ENCODE measurements at regions not wholly inside any gene's neighbourhood (a gene's known extent, or its start where the extent isn't known, plus 50 kb on each side); places are given as distances from the start of the nearest gene placed in this dataset.

GRCh38 chr13:104246955-104247354 lies 1180.7 kb upstream of the SLC10A2 start:
- H3K27ac ChIP-seq (ENCODE audit: low read length) = no peak overlapping the region
- H3K4me3 ChIP-seq (ENCODE audit: low read length in 2 of 2) = no peak overlapping the region
- no peaks in the 10 kb centered on the region for H3K27me3 ChIP-seq (ENCODE audit: control insufficient read depth in 1 of 2, insufficient read depth in 2 of 2, low read length in 2 of 2)
- no peaks in the 10 kb centered on the region for H3K36me3 ChIP-seq (ENCODE audit: control insufficient read depth in 2 of 2, insufficient read depth in 2 of 2, low read length in 2 of 2)
- no peak overlapping the region for H3K9ac ChIP-seq (ENCODE audit: low read length in 2 of 2)
- H3K4me1 ChIP-seq (ENCODE audit: control insufficient read depth, insufficient read depth, low read length) = no peaks in the 10 kb centered on the region
- no peaks in the 10 kb centered on the region for H3K9me3 ChIP-seq (ENCODE audit: control insufficient read depth in 2 of 2, low read length in 2 of 2)

DNA sequence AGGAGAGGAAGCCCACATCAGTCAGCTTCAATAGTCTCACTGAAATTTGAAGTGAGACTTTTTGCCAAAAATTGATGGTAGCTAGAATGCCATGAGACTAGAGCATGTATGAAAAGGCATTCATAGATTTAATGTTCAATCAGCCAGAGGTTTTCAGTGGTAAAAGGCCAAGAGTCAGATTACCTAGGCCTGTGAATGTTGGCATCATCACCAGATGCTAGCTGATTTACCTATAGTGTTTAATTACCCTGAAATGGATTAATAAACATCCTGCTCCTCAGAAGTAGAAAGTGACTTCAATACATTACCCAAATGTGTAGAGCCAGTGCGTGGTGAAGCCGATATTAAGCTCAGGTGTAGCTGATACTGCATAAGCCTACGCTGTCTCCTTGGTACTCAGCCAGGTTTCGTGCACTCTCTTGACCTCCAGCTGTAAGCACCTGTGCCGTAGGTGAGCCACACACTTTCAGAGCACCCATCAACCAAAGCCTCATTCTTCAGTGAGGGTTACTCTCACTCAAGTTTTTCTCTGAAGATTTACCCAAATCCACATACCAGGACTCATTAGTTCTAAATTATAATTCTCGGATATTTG lies 1140.3 kb upstream of the SLC10A2 start:
- no peak overlapping the region for H3K9ac ChIP-seq (ENCODE audit: low read length in 2 of 2)
- no peaks in the 10 kb centered on the region for H3K4me1 ChIP-seq (ENCODE audit: control insufficient read depth, insufficient read depth, low read length)
- no peak overlapping the region for H3K27ac ChIP-seq (ENCODE audit: low read length)
- no peaks in the 10 kb centered on the region for H3K9me3 ChIP-seq (ENCODE audit: control insufficient read depth in 2 of 2, low read length in 2 of 2)
- H3K4me3 ChIP-seq (ENCODE audit: low read length in 2 of 2) = no peak overlapping the region
- H3K36me3 ChIP-seq (ENCODE audit: control insufficient read depth in 2 of 2, insufficient read depth in 2 of 2, low read length in 2 of 2) = no peaks in the 10 kb centered on the region
- no peaks in the 10 kb centered on the region for H3K27me3 ChIP-seq (ENCODE audit: control insufficient read depth in 1 of 2, insufficient read depth in 2 of 2, low read length in 2 of 2)

GRCh38 chr13:104204177-104204576 lies 1138.0 kb upstream of the SLC10A2 start:
- Histone ChIP-seq H3K4me3 (ENCODE audit: low read length in 2 of 2) (no peak overlapping the region), H3K36me3 (ENCODE audit: control insufficient read depth in 2 of 2, insufficient read depth in 2 of 2, low read length in 2 of 2) (no peaks in the 10 kb centered on the region), H3K27me3 (ENCODE audit: control insufficient read depth in 1 of 2, insufficient read depth in 2 of 2, low read length in 2 of 2) (no peaks in the 10 kb centered on the region), H3K4me1 (ENCODE audit: control insufficient read depth, insufficient read depth, low read length) (no peaks in the 10 kb centered on the region), H3K27ac (ENCODE audit: low read length) (no peak overlapping the region), H3K9me3 (ENCODE audit: control insufficient read depth in 2 of 2, low read length in 2 of 2) (no peaks in the 10 kb centered on the region), H3K9ac (ENCODE audit: low read length in 2 of 2) (no peak overlapping the region)

- Histone ChIP-seq H3K36me3 (ENCODE audit: control insufficient read depth in 2 of 2, insufficient read depth in 2 of 2, low read length in 2 of 2) (no peaks in the 10 kb centered on the region), H3K27ac (ENCODE audit: low read length) (no peak overlapping the region), H3K27me3 (ENCODE audit: control insufficient read depth in 1 of 2, insufficient read depth in 2 of 2, low read length in 2 of 2) (no peaks in the 10 kb centered on the region), H3K4me1 (ENCODE audit: control insufficient read depth, insufficient read depth, low read length) (no peaks in the 10 kb centered on the region), H3K9me3 (ENCODE audit: control insufficient read depth in 2 of 2, low read length in 2 of 2) (no peaks in the 10 kb centered on the region), H3K4me3 (ENCODE audit: low read length in 2 of 2) (no peak overlapping the region), H3K9ac (ENCODE audit: low read length in 2 of 2) (no peak overlapping the region)
These were observed 1132.6 kb upstream of the SLC10A2 start for GRCh38 chr13:104198801-104199200.

DNA sequence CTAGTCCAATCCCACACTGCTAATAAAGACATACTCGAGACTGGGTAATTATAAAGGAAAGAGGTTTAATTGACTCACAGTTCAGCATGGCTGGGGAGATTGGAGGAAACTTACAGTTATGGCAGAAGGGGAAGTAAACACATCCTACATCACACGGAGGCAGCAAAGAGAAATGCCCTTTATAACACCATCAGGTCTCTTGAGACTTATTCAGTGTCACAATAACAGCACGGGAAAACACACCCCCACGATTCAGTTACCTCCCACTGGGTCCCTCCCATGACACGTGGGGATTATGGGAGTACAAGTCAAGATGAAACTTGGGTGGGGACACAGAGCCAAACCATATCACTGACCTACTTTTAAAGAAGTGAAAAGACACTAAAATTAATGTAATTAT lies 1130.4 kb upstream of the SLC10A2 start:
- H3K36me3 ChIP-seq (ENCODE audit: control insufficient read depth in 2 of 2, insufficient read depth in 2 of 2, low read length in 2 of 2) = no peaks in the 10 kb centered on the region
- H3K9ac ChIP-seq (ENCODE audit: low read length in 2 of 2) = no peak overlapping the region
- no peak overlapping the region for H3K4me3 ChIP-seq (ENCODE audit: low read length in 2 of 2)
- H3K27ac ChIP-seq (ENCODE audit: low read length) = no peak overlapping the region
- H3K27me3 ChIP-seq (ENCODE audit: control insufficient read depth in 1 of 2, insufficient read depth in 2 of 2, low read length in 2 of 2) = no peaks in the 10 kb centered on the region
- no peaks in the 10 kb centered on the region for H3K4me1 ChIP-seq (ENCODE audit: control insufficient read depth, insufficient read depth, low read length)
- H3K9me3 ChIP-seq (ENCODE audit: control insufficient read depth in 2 of 2, low read length in 2 of 2) = no peaks in the 10 kb centered on the region

GRCh38 chr13:104181526-104182231 lies 1115.5 kb upstream of the SLC10A2 start:
- H3K4me3 ChIP-seq (ENCODE audit: low read length in 2 of 2) = no peak overlapping the region
- H3K9me3 ChIP-seq (ENCODE audit: control insufficient read depth in 2 of 2, low read length in 2 of 2) = no peaks in the 10 kb centered on the region
- no peak overlapping the region for H3K27ac ChIP-seq (ENCODE audit: low read length)
- no peaks in the 10 kb centered on the region for H3K4me1 ChIP-seq (ENCODE audit: control insufficient read depth, insufficient read depth, low read length)
- H3K9ac ChIP-seq (ENCODE audit: low read length in 2 of 2) = no peak overlapping the region
- no peaks in the 10 kb centered on the region for H3K36me3 ChIP-seq (ENCODE audit: control insufficient read depth in 2 of 2, insufficient read depth in 2 of 2, low read length in 2 of 2)
- H3K27me3 ChIP-seq (ENCODE audit: control insufficient read depth in 1 of 2, insufficient read depth in 2 of 2, low read length in 2 of 2) = no peaks in the 10 kb centered on the region

DNA sequence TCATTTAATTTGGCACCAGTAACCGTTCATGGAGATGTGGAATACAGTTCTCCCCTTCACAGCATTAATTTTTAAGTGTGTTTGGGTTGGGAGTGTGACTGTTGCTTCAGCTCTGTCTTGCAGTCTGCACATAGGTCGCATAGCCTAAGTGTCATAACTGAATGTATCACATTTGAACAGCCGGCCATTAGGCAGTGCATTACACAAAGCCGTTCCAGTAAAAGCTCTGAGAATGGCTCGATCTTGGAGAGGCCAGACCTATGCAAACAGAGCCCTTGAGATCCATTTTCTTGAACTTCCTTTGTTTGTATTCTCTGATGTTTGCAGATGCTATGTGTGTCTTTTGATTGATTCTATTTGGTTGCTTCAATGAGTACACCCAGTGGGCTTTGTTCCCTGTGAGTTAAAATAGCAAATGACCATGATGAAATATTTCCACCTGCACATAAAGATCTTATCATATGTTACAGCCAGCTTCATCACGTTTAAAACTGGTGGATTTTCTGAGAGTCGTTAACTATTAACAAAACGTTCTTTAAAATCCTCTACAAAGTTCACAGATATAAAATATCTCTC lies 1104.9 kb upstream of the SLC10A2 start:
- Histone ChIP-seq H3K4me3 (ENCODE audit: low read length in 2 of 2) (no peak overlapping the region), H3K9me3 (ENCODE audit: control insufficient read depth in 2 of 2, low read length in 2 of 2) (no peaks in the 10 kb centered on the region), H3K9ac (ENCODE audit: low read length in 2 of 2) (no peak overlapping the region), H3K27ac (ENCODE audit: low read length) (no peak overlapping the region), H3K36me3 (ENCODE audit: control insufficient read depth in 2 of 2, insufficient read depth in 2 of 2, low read length in 2 of 2) (no peaks in the 10 kb centered on the region), H3K27me3 (ENCODE audit: control insufficient read depth in 1 of 2, insufficient read depth in 2 of 2, low read length in 2 of 2) (no peaks in the 10 kb centered on the region), H3K4me1 (ENCODE audit: control insufficient read depth, insufficient read depth, low read length) (no peaks in the 10 kb centered on the region)

- no peak overlapping the region for H3K27ac ChIP-seq (ENCODE audit: low read length)
- H3K36me3 ChIP-seq (ENCODE audit: control insufficient read depth in 2 of 2, insufficient read depth in 2 of 2, low read length in 2 of 2) = no peaks in the 10 kb centered on the region
- H3K9ac ChIP-seq (ENCODE audit: low read length in 2 of 2) = no peak overlapping the region
- H3K4me1 ChIP-seq (ENCODE audit: control insufficient read depth, insufficient read depth, low read length) = no peaks in the 10 kb centered on the region
- H3K27me3 ChIP-seq (ENCODE audit: control insufficient read depth in 1 of 2, insufficient read depth in 2 of 2, low read length in 2 of 2) = no peaks in the 10 kb centered on the region
- H3K4me3 ChIP-seq (ENCODE audit: low read length in 2 of 2) = no peak overlapping the region
- H3K9me3 ChIP-seq (ENCODE audit: control insufficient read depth in 2 of 2, low read length in 2 of 2) = no peaks in the 10 kb centered on the region
These were observed 1097.8 kb upstream of the SLC10A2 start for GRCh38 chr13:104163866-104164630.

- Histone ChIP-seq H3K27ac (ENCODE audit: low read length) (no peak overlapping the region), H3K9me3 (ENCODE audit: control insufficient read depth in 2 of 2, low read length in 2 of 2) (no peaks in the 10 kb centered on the region), H3K4me1 (ENCODE audit: control insufficient read depth, insufficient read depth, low read length) (no peaks in the 10 kb centered on the region), H3K9ac (ENCODE audit: low read length in 2 of 2) (no peak overlapping the region), H3K27me3 (ENCODE audit: control insufficient read depth in 1 of 2, insufficient read depth in 2 of 2, low read length in 2 of 2) (no peaks in the 10 kb centered on the region), H3K4me3 (ENCODE audit: low read length in 2 of 2) (no peak overlapping the region), H3K36me3 (ENCODE audit: control insufficient read depth in 2 of 2, insufficient read depth in 2 of 2, low read length in 2 of 2) (no peaks in the 10 kb centered on the region)
These were observed 1094.3 kb upstream of the SLC10A2 start for GRCh38 chr13:104160536-104160935.

GRCh38 chr13:104143760-104144416 lies 1077.7 kb upstream of the SLC10A2 start:
- H3K9me3 ChIP-seq (ENCODE audit: control insufficient read depth in 2 of 2, low read length in 2 of 2) = no peaks in the 10 kb centered on the region
- H3K4me1 ChIP-seq (ENCODE audit: control insufficient read depth, insufficient read depth, low read length) = no peaks in the 10 kb centered on the region
- H3K27ac ChIP-seq (ENCODE audit: low read length) = no peak overlapping the region
- H3K27me3 ChIP-seq (ENCODE audit: control insufficient read depth in 1 of 2, insufficient read depth in 2 of 2, low read length in 2 of 2) = no peaks in the 10 kb centered on the region
- H3K4me3 ChIP-seq (ENCODE audit: low read length in 2 of 2) = no peak overlapping the region
- H3K36me3 ChIP-seq (ENCODE audit: control insufficient read depth in 2 of 2, insufficient read depth in 2 of 2, low read length in 2 of 2) = no peaks in the 10 kb centered on the region
- no peak overlapping the region for H3K9ac ChIP-seq (ENCODE audit: low read length in 2 of 2)
